ENCODE measurements at regions not wholly inside any gene's neighbourhood (a gene's known extent, or its start where the extent isn't known, plus 50 kb on each side); places are given as distances from the start of the nearest gene placed in this dataset.

- no peak for DNase-seq (ENCODE audit: low spot score)
- Histone ChIP-seq H3K4me3 (ENCODE audit: low read depth in 1 of 3, low read length in 3 of 3) (no peak overlapping the region), H3K4me1 (ENCODE audit: control insufficient read depth in 4 of 4, insufficient read depth in 4 of 4, low read length in 3 of 4) (no peaks in the 10 kb centered on the region), H3K9ac (ENCODE audit: low read depth in 1 of 2, low read length in 2 of 2) (no peak overlapping the region), H3K9me3 (ENCODE audit: control insufficient read depth in 4 of 4, low read length in 3 of 4) (no peaks in the 10 kb centered on the region), H3K36me3 (ENCODE audit: control insufficient read depth in 4 of 4, insufficient read depth in 3 of 4, low read depth in 1 of 4, low read length in 3 of 4) (no peaks in the 10 kb centered on the region), H3K27me3 (ENCODE audit: control insufficient read depth in 4 of 4, insufficient read depth in 4 of 4, low read length in 3 of 4) (no peaks in the 10 kb centered on the region), H3K27ac (ENCODE audit: low read depth in 1 of 2, low read length in 2 of 2) (no peak overlapping the region)
- no peak for TF ChIP-seq FOXA2 (IDR thresholded peaks at IDR 0.05)
- TF ChIP-seq CTCF (IDR thresholded peaks at IDR 0.05; ENCODE audit: low read depth, low read length, missing input control): no peak
- TF ChIP-seq YY1 (IDR thresholded peaks at IDR 0.05): no peak
- no peak for TF ChIP-seq REST (IDR thresholded peaks at IDR 0.05)
- no peak for TF ChIP-seq TAF1 (conservative IDR thresholded peaks at IDR 0.05)
- no peak for TF ChIP-seq ZBTB33 (IDR thresholded peaks at IDR 0.05)
- no peak for TF ChIP-seq EGR1 (IDR thresholded peaks at IDR 0.05; ENCODE audit: low read depth in 2 of 2)
- TF ChIP-seq FOXA1 (IDR thresholded peaks at IDR 0.05): no peak
- TF ChIP-seq JUND (IDR thresholded peaks at IDR 0.05): no peak
- no peak for TF ChIP-seq HNF4A (conservative IDR thresholded peaks at IDR 0.05)
- WGBS: 32% methylated on average over 1 of the region's 1 CpG
These were observed 351.0 kb downstream of the ANKRD7 start for GRCh38 chr7:118575393-118575948.

- Histone ChIP-seq H3K36me3 (ENCODE audit: control insufficient read depth in 4 of 4, insufficient read depth in 3 of 4, low read depth in 1 of 4, low read length in 3 of 4) (no peaks in the 10 kb centered on the region), H3K4me3 (ENCODE audit: low read depth in 1 of 3, low read length in 3 of 3) (no peak overlapping the region), H3K4me1 (ENCODE audit: control insufficient read depth in 4 of 4, insufficient read depth in 4 of 4, low read length in 3 of 4) (no peaks in the 10 kb centered on the region), H3K9me3 (ENCODE audit: control insufficient read depth in 4 of 4, low read length in 3 of 4) (no peaks in the 10 kb centered on the region), H3K9ac (ENCODE audit: low read depth in 1 of 2, low read length in 2 of 2) (no peak overlapping the region), H3K27me3 (ENCODE audit: control insufficient read depth in 4 of 4, insufficient read depth in 4 of 4, low read length in 3 of 4) (no peaks in the 10 kb centered on the region), H3K27ac (ENCODE audit: low read depth in 1 of 2, low read length in 2 of 2) (no peak overlapping the region)
- no peak for DNase-seq (ENCODE audit: low spot score)
- 37% methylated on average over 3 of the region's 3 CpGs for WGBS
- TF ChIP-seq CTCF (IDR thresholded peaks at IDR 0.05; ENCODE audit: low read depth, low read length, missing input control): no peak
- TF ChIP-seq ATF3 (IDR thresholded peaks at IDR 0.05): no peak
- TF ChIP-seq NR2F2 (IDR thresholded peaks at IDR 0.05): no peak
- TF ChIP-seq YY1 (IDR thresholded peaks at IDR 0.05): no peak
- TF ChIP-seq REST (IDR thresholded peaks at IDR 0.05): no peak
- no peak for TF ChIP-seq TAF1 (conservative IDR thresholded peaks at IDR 0.05)
These were observed 356.4 kb downstream of the ANKRD7 start for GRCh38 chr7:118580743-118581382.

Measured in liver (tissue), 8 donors.